ENCODE measurements at regions not wholly inside any gene's neighbourhood (a gene's known extent, or its start where the extent isn't known, plus 50 kb on each side); places are given as distances from the start of the nearest gene placed in this dataset.

DNA sequence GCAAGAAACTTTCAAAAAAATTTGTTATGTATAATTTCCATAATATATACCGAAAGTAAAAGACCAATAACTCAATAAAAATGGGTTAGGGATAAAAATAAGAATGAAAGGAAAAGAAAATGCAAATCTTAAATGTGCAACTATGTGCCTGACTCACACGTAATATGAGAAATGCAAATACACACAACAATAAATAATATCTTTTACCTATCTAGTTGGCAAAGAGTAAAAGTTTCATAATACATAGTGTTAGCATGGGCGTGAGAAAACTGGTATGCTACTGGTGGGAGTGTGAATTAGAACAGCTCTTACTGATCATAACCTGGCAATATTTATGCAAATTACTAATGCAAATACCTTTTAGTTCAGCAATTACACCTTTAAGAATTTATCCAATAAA, 438.5 kb upstream of the CITED2 start:
- no peak overlapping the region for H2AFZ ChIP-seq (ENCODE audit: low read length)
- no peaks in the 10 kb centered on the region for H3K27me3 ChIP-seq (ENCODE audit: insufficient read depth, low read length)
- H3K9me3 ChIP-seq (ENCODE audit: low read length): no peaks in the 10 kb centered on the region
- H3K9ac ChIP-seq (ENCODE audit: low read length): no peak overlapping the region
- no peak overlapping the region for H3K4me2 ChIP-seq (ENCODE audit: low read length)
- H3K36me3 ChIP-seq (ENCODE audit: insufficient read depth, low read length): no peaks in the 10 kb centered on the region
- H3K9me2 ChIP-seq (ENCODE audit: low read depth, low read length): no peaks in the 10 kb centered on the region
- H3K4me3 ChIP-seq (ENCODE audit: low read depth, low read length, poor library complexity, severe bottlenecking): no peak overlapping the region
- H4K20me1 ChIP-seq (ENCODE audit: insufficient read depth, low read length): no peaks in the 10 kb centered on the region
- no peaks in the 10 kb centered on the region for H3K4me1 ChIP-seq (ENCODE audit: insufficient read depth, low read length, severe bottlenecking)
- H3K79me2 ChIP-seq (ENCODE audit: insufficient read depth, low read length): no peaks in the 10 kb centered on the region
- H3F3A ChIP-seq (ENCODE audit: insufficient read depth, low read length): no peaks in the 10 kb centered on the region
- no peak for TF ChIP-seq EZH2 (IDR thresholded peaks at IDR 0.05; ENCODE audit: borderline replicate concordance, low read length)
- TF ChIP-seq, protein P1, sequence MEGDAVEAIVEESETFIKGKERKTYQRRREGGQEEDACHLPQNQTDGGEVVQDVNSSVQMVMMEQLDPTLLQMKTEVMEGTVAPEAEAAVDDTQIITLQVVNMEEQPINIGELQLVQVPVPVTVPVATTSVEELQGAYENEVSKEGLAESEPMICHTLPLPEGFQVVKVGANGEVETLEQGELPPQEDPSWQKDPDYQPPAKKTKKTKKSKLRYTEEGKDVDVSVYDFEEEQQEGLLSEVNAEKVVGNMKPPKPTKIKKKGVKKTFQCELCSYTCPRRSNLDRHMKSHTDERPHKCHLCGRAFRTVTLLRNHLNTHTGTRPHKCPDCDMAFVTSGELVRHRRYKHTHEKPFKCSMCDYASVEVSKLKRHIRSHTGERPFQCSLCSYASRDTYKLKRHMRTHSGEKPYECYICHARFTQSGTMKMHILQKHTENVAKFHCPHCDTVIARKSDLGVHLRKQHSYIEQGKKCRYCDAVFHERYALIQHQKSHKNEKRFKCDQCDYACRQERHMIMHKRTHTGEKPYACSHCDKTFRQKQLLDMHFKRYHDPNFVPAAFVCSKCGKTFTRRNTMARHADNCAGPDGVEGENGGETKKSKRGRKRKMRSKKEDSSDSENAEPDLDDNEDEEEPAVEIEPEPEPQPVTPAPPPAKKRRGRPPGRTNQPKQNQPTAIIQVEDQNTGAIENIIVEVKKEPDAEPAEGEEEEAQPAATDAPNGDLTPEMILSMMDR (IDR thresholded peaks at IDR 0.05; ENCODE audit: low read length): no peak
- no peak overlapping the region for H3K27ac ChIP-seq (ENCODE audit: low read depth, low read length, poor library complexity, severe bottlenecking)

- no peak overlapping the region for H3K4me2 ChIP-seq (ENCODE audit: low read length)
- H3K27me3 ChIP-seq (ENCODE audit: insufficient read depth, low read length): no peaks in the 10 kb centered on the region
- no peak overlapping the region for H3K27ac ChIP-seq (ENCODE audit: low read depth, low read length, poor library complexity, severe bottlenecking)
- no peaks in the 10 kb centered on the region for H3F3A ChIP-seq (ENCODE audit: insufficient read depth, low read length)
- H3K36me3 ChIP-seq (ENCODE audit: insufficient read depth, low read length): no peaks in the 10 kb centered on the region
- no peaks in the 10 kb centered on the region for H3K79me2 ChIP-seq (ENCODE audit: insufficient read depth, low read length)
- no peaks in the 10 kb centered on the region for H3K9me2 ChIP-seq (ENCODE audit: low read depth, low read length)
- TF ChIP-seq, protein P1 (IDR thresholded peaks at IDR 0.05; ENCODE audit: low read length): no peak
- TF ChIP-seq EZH2 (IDR thresholded peaks at IDR 0.05; ENCODE audit: borderline replicate concordance, low read length): no peak
- no peaks in the 10 kb centered on the region for H4K20me1 ChIP-seq (ENCODE audit: insufficient read depth, low read length)
- no peak overlapping the region for H3K9ac ChIP-seq (ENCODE audit: low read length)
- no peak overlapping the region for H3K4me3 ChIP-seq (ENCODE audit: low read depth, low read length, poor library complexity, severe bottlenecking)
- H3K9me3 ChIP-seq (ENCODE audit: low read length): no peaks in the 10 kb centered on the region
- no peaks in the 10 kb centered on the region for H3K4me1 ChIP-seq (ENCODE audit: insufficient read depth, low read length, severe bottlenecking)
- H2AFZ ChIP-seq (ENCODE audit: low read length): no peak overlapping the region
Measured at GRCh38 chr6:139801571-139802321, 427.3 kb upstream of the CITED2 start.

GRCh38 chr6:139800837-139801236, 426.4 kb upstream of the CITED2 start:
- no peak overlapping the region for H3K27ac ChIP-seq (ENCODE audit: low read depth, low read length, poor library complexity, severe bottlenecking)
- no peak overlapping the region for H3K4me3 ChIP-seq (ENCODE audit: low read depth, low read length, poor library complexity, severe bottlenecking)
- TF ChIP-seq EZH2 (IDR thresholded peaks at IDR 0.05; ENCODE audit: borderline replicate concordance, low read length): no peak
- TF ChIP-seq, protein P1 (IDR thresholded peaks at IDR 0.05; ENCODE audit: low read length): no peak
- H2AFZ ChIP-seq (ENCODE audit: low read length): no peak overlapping the region
- H4K20me1 ChIP-seq (ENCODE audit: insufficient read depth, low read length): no peaks in the 10 kb centered on the region
- H3K4me1 ChIP-seq (ENCODE audit: insufficient read depth, low read length, severe bottlenecking): no peaks in the 10 kb centered on the region
- H3K9me2 ChIP-seq (ENCODE audit: low read depth, low read length): no peaks in the 10 kb centered on the region
- no peak overlapping the region for H3K4me2 ChIP-seq (ENCODE audit: low read length)
- H3K9me3 ChIP-seq (ENCODE audit: low read length): no peaks in the 10 kb centered on the region
- no peaks in the 10 kb centered on the region for H3F3A ChIP-seq (ENCODE audit: insufficient read depth, low read length)
- no peaks in the 10 kb centered on the region for H3K27me3 ChIP-seq (ENCODE audit: insufficient read depth, low read length)
- no peak overlapping the region for H3K9ac ChIP-seq (ENCODE audit: low read length)
- H3K79me2 ChIP-seq (ENCODE audit: insufficient read depth, low read length): no peaks in the 10 kb centered on the region
- no peaks in the 10 kb centered on the region for H3K36me3 ChIP-seq (ENCODE audit: insufficient read depth, low read length)
